Thyroid gland (tissue), 4 donors: ENCODE measurements at regions not wholly inside any gene's neighbourhood (a gene's known extent, or its start where the extent isn't known, plus 50 kb on each side); places are given as distances from the start of the nearest gene placed in this dataset. TPM values are rescaled to one million over a fixed set of nuclear protein-coding genes. Genes with fewer than 3 reads are reported as not detected.

Source experiments
- DNase-seq, 2 donors: peaks; one replicate each; pipeline ENCODE4 v3.0.0-alpha.2; 2019
- H3K27ac ChIP-seq, 3 donors: fragments of 200-600 bp; sonication (generic); 1 replicate in 2 of 3; 2 replicates in 1 of 3; pipeline ENCODE4 v1.5.1; 2016 to 2019; ENCODE audit warnings: mild to moderate bottlenecking in 1 of 3, moderate library complexity in 1 of 3
- H3K27me3 ChIP-seq: fragments of 200-600 bp; sonication (generic); one replicate; pipeline ENCODE4 v1.5.1; 2019
- H3K36me3 ChIP-seq, 2 donors: fragments of 200-600 bp; sonication (generic); one replicate each; pipeline ENCODE4 v1.5.1; 2016 to 2019
- H3K4me1 ChIP-seq, 2 donors: fragments of 200-600 bp; sonication (generic); one replicate each; pipeline ENCODE4 v1.5.1; 2017 to 2019
- H3K4me3 ChIP-seq, 3 donors: fragments of 200-600 bp; sonication (generic); replicated peaks in 1 of 3; 1 replicate in 2 of 3; 2 replicates in 1 of 3; pipeline ENCODE4 v1.5.1; 2016; ENCODE audit warnings: mild to moderate bottlenecking in 1 of 3
- H3K9me3 ChIP-seq: fragments of 200-600 bp; sonication (generic); one replicate; pipeline ENCODE4 v1.5.1; 2017
- POLR2A ChIP-seq, 2 donors: fragments of 450-650 bp; IDR thresholded peaks; one replicate each; pipeline ENCODE4 v1.6.1; 2017; ENCODE audit warnings: antibody characterized with exemption in 2 of 2, mild to moderate bottlenecking in 2 of 2, moderate library complexity in 1 of 2
- intact Hi-C: fragments of 100-400 bp; cut with DNase I; formaldehyde crosslinking; loops from one replicate; pipeline ENCODE4 v1.15.1; 2023
- small RNA-seq: library from RNA; depleted of rRNA; stranded (forward); fragments of <200 nt; gene quantifications from one replicate; pipeline ENCODE3, GENCODE V24; 2016
- TF ChIP-seq, protein P1 (sequence below), 6 experiments: fragments of 200-600 bp in 3 of 6; fragments of 450-650 bp in 3 of 6; sonication (generic) in 3 of 6; IDR thresholded peaks; one replicate each; pipeline ENCODE4 v1.5.1; 2016 to 2019; ENCODE audit warnings: antibody characterized with exemption in 6 of 6, mild to moderate bottlenecking in 2 of 6, inconsistent platforms in 1 of 6, moderate library complexity in 1 of 6

DNA sequence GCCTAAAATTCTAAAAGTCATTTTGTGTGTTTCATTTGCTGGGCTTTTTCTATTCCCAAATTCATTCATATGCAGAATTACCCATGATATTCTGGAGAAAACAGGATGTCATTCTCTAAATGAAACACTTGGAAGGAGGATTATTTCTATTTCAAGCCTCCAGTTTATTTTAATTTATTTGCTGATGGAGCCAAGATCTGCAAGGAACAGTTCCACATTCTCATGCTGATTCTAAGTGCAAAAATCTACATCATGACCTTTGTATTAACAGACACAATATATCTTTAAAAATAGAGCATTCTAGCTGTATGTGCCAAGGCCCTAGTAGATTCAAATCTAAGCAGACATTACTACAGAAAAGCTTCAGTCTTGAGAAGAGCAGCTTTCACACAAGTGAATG lies 51.3 kb upstream of the KCND2 start:
- H3K9me3 ChIP-seq, result no peaks in the 10 kb centered on the region
- TF ChIP-seq, protein P1, sequence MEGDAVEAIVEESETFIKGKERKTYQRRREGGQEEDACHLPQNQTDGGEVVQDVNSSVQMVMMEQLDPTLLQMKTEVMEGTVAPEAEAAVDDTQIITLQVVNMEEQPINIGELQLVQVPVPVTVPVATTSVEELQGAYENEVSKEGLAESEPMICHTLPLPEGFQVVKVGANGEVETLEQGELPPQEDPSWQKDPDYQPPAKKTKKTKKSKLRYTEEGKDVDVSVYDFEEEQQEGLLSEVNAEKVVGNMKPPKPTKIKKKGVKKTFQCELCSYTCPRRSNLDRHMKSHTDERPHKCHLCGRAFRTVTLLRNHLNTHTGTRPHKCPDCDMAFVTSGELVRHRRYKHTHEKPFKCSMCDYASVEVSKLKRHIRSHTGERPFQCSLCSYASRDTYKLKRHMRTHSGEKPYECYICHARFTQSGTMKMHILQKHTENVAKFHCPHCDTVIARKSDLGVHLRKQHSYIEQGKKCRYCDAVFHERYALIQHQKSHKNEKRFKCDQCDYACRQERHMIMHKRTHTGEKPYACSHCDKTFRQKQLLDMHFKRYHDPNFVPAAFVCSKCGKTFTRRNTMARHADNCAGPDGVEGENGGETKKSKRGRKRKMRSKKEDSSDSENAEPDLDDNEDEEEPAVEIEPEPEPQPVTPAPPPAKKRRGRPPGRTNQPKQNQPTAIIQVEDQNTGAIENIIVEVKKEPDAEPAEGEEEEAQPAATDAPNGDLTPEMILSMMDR (IDR thresholded peaks at IDR 0.05), result no peak
- no peak for TF ChIP-seq POLR2A (IDR thresholded peaks at IDR 0.05)
- H3K4me1 ChIP-seq, result no peaks in the 10 kb centered on the region
- intact Hi-C loops, result no loop called here
- H3K27ac ChIP-seq, result no peak overlapping the region
- H3K36me3 ChIP-seq, result no peaks in the 10 kb centered on the region
- no peak for DNase-seq
- no peaks in the 10 kb centered on the region for H3K27me3 ChIP-seq
- no peak overlapping the region for H3K4me3 ChIP-seq

Small RNA genes in the stretch of these regions (small RNA-seq; reads per million reads assigned to genes)
- not detected for gene RNU1-29P
